GM12872 (cell line): ENCODE measurements at regions not wholly inside any gene's neighbourhood (a gene's known extent, or its start where the extent isn't known, plus 50 kb on each side); places are given as distances from the start of the nearest gene placed in this dataset.

Source experiments
- CTCF ChIP-seq: IDR thresholded peaks from 3 replicates; pipeline ENCODE4 v1.5.1; 2011; ENCODE audit warnings: low read depth, mild to moderate bottlenecking, low read length, moderate library complexity; ENCODE audit not compliant: insufficient read depth

GRCh38 chr18:24933345-24933744 is 418.6 kb downstream of the ZNF521 start:
- no peak for TF ChIP-seq CTCF

GRCh38 chr18:24934258-24934932 is 417.6 kb downstream of the ZNF521 start:
- no peak for TF ChIP-seq CTCF

- no peak for TF ChIP-seq CTCF
Measured at GRCh38 chr18:24935008-24935407, 417.0 kb downstream of the ZNF521 start.

- TF ChIP-seq CTCF: no peak
Measured at GRCh38 chr18:24935896-24936295, 416.1 kb downstream of the ZNF521 start.

GRCh38 chr18:24936691-24937090 is 415.3 kb downstream of the ZNF521 start:
- no peak for TF ChIP-seq CTCF

- TF ChIP-seq CTCF: no peak
Measured at GRCh38 chr18:24937639-24938275, 414.2 kb downstream of the ZNF521 start.

GRCh38 chr18:24940416-24940815 is 411.6 kb downstream of the ZNF521 start:
- TF ChIP-seq CTCF: no peak
